ENCODE measurements at regions not wholly inside any gene's neighbourhood (a gene's known extent, or its start where the extent isn't known, plus 50 kb on each side); places are given as distances from the start of the nearest gene placed in this dataset.

DNA sequence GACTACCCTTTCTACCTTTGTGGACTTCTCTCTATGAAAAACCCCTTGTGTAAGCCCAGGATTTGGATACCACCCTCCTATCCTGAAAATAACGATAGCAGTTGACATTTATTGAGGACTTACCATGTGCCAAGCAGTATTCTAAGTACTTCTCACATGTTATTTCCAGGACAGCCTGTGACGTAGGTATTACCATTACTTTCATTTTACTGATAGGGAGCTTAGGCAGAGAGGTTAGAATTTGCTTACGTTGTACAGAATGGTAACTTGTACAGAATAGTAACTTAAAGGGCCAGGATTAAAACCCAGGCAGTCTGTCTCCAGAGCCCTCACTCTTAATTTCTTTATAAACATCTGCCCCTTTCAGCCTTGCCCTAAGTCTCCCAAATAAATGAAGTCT is 138.3 kb downstream of the NTMT2 start:
- TF ChIP-seq POLR2A (IDR thresholded peaks at IDR 0.05), result no peak
- TF ChIP-seq, protein P1, sequence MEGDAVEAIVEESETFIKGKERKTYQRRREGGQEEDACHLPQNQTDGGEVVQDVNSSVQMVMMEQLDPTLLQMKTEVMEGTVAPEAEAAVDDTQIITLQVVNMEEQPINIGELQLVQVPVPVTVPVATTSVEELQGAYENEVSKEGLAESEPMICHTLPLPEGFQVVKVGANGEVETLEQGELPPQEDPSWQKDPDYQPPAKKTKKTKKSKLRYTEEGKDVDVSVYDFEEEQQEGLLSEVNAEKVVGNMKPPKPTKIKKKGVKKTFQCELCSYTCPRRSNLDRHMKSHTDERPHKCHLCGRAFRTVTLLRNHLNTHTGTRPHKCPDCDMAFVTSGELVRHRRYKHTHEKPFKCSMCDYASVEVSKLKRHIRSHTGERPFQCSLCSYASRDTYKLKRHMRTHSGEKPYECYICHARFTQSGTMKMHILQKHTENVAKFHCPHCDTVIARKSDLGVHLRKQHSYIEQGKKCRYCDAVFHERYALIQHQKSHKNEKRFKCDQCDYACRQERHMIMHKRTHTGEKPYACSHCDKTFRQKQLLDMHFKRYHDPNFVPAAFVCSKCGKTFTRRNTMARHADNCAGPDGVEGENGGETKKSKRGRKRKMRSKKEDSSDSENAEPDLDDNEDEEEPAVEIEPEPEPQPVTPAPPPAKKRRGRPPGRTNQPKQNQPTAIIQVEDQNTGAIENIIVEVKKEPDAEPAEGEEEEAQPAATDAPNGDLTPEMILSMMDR (IDR thresholded peaks at IDR 0.05), result no peak
